GM21825 (cell line): ENCODE measurements at regions not wholly inside any gene's neighbourhood (a gene's known extent, or its start where the extent isn't known, plus 50 kb on each side); places are given as distances from the start of the nearest gene placed in this dataset.

Source experiments
- ATAC-seq: cut with Tn5 transposase; IDR thresholded peaks from one replicate; pipeline ENCODE4 v1.9.1; 2021; ENCODE audit warnings: mild to moderate bottlenecking, moderate library complexity; ENCODE audit not compliant: unreplicated experiment

DNA sequence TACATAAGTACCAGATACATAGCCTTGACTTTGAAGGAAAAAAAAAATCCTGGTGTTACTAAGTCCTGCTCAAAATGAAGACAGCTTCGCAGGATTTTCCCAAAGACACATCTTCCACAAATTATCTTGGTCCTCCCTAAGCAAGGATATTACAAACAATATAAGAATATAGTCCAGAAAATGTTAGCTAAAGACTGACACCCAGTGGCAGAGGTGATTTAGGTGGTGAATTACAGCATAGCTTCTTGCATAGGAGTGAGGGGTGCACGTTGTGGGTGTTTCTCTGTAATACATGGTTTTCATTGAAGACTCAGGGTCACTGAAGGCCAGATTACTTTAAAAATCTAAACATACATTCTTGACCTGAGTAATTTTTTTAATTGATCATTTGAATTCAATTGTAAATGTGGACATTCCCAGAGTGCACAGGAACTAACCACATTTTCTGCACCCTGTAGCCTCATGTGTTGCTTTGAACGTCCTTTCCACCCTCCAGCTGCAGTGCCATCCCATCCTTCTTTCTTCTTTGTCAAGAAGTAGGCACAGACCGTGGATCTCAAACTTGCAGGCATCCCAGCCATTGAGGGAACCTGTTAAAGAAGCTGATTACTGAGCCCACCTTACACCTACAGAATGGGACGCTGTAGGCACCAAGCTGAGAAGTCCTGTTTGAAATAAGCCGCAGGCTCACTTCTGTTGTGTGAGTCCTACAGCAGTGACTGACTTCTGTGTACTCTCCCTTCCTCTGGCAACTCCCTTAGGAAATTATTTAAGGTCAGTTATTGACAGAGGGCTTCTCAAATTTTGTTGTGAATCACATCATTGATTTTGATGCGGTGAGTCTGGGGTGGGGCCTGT is 102.6 kb downstream of the PERP start:
- ATAC-seq, result no peak

DNA sequence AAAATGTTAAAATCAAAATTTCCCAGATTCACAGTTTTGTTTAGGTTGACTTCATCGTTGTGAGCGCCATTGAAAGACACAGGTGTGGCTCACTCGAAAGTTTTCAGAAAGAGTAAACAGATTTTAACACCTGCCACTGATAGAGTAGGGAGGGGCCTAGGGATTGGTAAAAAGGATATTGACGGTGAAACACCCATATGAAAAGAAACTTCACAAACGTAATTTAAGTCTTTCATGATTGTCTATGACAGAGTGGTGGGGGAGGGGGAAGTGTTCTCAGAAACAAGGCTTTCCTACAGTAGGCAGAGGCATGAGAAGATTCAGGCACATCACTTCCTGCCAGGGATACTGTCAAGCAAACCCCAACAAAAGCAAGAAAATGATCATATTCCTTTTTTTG is 101.4 kb downstream of the PERP start:
- no peak for ATAC-seq

DNA sequence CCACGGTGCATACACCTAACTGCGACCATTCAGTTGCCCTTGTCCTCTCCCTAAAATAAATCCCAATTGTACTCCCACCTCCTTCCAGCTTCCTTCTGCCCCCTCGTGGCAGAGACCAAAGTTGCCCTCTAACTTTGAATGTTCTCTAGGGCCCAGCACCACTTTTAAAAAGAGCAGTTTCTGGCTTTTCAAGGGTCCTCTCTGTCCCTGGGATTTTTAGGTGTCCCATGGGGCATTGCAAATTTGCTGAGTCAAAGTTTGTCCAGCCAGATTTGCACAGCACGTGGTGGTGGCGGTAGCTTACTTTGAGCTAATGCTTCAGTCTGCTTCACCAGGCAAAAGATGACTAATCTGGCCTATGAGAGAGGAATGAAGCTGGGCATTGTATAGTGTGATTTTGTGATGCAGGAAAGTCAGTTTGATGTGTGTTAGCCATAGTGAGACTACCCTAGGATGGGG is 100.2 kb downstream of the PERP start:
- no peak for ATAC-seq

DNA sequence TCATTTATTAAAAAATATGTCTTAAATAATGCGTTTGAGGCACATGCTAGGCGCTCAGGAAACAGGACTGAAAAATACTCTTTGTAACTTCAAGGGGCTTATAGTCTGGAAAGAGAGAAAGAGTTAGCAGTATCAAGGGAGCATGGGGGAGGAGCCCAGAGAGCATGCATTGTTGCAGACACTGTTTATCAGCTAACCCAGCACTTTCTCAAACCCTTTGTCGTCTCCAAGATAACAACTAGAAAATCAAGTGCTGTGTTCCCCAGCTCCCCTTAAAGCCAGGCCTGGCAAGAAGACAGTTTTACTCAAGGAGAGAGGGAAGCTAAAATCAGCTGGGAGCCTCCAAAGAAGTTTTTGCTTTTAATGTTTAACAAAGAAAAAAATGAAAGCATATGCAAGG is 98.4 kb downstream of the PERP start:
- no peak for ATAC-seq

DNA sequence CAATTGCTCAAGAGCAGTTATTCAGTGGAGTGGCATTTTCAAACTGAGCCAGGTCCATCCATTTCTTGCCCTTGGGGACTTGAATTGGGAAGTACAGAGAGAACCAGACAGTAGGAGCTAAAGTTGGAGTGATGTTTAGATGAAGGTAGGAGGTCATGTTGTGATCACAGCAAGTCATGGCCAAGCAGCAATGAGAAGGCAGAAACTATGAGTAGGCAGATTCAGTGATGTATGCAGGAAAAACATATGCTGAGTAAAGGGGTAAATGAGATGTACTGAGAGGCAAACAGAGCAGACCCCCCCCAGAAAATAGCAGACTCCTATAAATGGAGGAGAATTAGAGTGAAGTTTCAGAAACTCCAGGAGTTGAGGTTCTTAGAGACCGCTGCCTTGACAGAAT is 95.8 kb downstream of the PERP start:
- no peak for ATAC-seq

DNA sequence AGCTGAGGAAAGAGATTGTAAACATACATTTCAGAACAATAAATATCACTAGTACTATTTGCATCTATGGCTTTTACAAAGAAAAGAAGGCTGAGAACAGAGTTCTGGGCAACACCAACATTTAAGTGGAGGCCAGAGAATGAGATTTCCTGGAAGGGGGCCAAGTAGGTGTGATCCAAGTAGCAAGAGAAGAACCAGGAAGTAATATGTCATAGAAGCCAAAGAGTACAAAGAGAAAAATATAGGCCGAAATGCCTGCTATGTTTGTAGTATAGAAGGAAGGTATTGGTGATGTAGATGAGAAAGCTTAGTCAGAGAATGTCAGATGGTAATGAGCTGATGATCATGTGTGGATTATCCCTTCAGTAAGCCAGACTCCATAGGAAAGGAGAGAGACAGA is 94.5 kb downstream of the PERP start:
- no peak for ATAC-seq

DNA sequence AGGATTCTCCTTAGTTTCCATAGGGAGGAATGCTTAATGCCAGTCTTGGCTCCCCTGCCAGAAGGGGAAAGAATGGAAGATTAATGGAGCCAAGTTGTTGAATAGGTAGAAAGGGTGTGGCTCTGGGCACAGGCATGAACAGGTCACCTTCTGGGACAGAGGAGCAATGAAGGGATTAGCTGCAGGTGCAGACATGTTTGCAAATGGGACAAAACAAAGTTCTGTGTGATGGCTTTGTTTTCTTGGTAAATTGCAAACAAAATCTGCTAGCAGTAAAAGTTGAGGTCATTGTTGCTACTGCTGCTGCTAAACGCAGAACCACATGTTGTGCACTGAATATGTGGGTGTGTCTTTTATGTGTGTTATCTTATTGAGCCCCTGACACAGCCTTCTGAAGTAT is 93.3 kb downstream of the PERP start:
- no peak for ATAC-seq

DNA sequence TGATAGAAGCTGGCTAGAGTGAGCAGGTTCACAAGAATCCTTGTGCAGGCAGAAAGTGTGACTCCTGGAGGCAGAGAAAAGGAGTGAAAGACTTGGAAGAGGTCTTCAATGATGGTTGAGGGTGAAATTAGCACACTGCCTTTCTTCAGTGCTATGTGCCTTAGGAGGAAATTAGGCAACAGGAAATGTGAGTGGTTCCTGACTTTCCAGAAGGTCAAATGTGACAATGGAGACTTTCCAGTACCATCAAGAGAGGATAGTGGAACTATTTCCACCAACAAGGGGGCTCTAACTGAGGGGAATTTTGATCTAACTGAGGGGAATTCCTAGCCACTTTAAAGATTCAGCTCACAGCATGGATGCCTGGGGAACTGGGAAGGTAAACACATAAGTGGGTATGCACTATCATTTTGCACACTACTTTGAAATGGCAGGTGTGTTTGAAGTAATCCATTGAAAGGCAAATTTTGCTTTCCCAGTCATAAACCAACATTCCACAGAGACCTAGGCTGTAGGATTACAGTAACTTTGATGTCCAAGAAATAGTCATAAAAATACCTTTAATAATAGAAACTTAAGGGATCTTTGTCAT is 90.0 kb downstream of the PERP start:
- ATAC-seq, result no peak

DNA sequence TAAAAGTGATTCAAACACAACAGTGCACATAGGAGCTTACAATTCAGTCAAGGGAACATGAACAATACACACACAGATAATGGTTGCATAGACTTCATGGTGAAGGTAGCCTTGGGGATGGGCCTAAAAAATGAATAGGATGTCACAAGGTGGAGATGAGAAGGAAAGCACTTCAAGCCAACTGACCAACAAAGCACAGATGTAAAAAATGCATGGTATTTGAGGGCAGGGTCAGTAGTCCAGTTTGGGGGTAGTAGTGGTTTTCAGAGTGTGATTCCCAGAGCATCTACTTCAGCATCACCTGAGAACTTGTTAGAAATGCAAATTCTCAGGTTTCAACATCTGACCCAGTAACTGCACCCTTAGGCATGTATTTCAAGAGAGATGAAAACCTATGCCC is 88.9 kb downstream of the PERP start:
- ATAC-seq, result no peak

DNA sequence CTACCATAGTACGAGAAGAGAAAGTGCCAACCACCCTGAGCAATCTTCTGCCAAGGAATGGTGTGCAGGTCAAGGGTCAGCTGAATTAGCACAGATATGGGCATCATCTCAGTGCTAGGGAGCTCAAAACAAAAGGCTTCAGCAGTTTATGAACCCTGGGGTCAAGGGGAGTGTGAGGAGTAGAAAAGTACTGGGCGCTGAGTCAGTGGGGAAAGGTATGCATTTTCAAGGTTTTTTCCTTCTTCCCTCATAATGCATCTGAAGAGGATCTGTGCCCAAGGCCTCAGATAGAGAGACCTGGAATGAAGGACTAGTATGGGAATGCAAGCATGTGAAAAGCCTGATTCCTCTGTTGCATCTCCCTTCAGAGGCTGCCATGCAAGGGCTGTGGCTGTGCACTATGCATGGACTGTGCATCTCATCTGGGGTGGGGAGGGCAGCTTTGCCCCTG is 81.7 kb downstream of the PERP start:
- ATAC-seq, result no peak

DNA sequence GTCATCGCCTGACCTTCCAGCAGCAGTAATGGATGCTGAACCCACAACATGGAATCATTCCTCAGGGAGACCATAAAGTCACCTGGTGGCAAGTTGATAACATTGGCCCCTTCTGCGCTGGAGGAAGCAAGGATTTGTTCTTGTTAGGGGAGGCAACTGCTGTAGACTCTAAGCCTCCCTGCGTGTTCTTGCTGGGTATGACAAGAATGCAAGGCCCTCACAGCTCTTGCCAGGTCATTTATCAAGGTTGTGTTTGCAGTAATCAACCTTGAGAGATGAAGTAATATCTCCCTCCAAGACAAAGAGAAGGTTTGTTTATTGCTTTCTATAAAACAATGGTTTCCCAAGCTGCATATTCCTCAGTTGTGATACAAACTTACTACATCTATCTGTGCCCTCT is 80.9 kb downstream of the PERP start:
- no peak for ATAC-seq

DNA sequence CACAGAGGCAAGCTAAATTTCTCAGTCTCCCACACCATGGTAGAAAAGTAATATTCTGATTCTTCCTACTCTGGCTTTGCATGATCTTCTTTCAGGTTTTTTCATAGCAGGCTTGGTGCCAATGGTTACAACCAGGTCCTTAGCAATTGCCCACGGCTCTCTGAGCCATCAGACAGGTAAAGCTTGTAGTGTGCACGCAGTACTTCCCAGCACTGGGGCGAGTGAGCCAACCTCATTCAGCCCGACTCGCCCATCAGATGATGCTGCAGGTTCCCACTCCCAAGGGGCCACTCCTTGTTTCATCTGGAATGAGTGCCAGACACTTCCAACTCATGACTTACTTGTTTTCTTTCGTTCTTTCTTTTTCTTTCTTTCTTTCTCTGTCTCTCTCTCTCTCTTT is 78.3 kb downstream of the PERP start:
- ATAC-seq, result no peak

DNA sequence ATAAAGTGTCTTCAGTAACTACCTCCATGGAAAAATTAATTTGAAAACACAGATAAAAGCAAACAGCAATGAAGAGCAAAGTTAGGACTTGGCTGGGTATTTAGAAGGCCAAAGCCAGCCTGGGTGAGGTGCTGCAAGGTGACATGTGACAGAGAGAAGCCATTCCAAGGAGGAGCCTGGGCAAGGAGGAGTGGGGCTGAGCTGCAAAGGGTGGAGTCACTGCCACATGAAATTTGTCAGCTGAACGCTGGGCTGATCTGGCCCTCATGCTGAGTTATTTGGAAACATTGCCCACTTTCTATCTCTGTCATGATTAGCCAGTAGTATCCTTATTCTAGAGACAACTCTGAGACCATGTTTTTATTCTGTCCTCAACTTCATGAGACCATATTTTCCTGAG is 76.3 kb downstream of the PERP start:
- no peak for ATAC-seq

DNA sequence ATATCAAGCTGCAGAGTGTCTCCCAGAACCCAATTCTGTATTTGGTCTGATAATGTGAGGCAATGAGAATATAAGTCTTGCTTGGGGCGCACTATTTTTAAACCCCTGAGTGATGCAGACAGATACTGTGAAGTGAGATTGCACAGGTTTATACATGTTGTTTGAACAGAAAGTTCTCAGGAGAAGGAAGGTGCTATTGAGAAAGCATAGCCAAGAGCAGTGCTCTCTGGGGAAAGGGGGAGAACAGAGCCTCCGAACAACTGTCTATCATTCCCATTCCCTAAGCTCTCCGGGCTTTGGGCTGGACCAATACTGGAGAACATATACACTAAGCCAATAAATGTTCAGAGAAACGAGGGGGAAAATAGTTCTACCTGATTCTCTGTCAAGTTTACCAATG is 75.8 kb downstream of the PERP start:
- ATAC-seq, result no peak

DNA sequence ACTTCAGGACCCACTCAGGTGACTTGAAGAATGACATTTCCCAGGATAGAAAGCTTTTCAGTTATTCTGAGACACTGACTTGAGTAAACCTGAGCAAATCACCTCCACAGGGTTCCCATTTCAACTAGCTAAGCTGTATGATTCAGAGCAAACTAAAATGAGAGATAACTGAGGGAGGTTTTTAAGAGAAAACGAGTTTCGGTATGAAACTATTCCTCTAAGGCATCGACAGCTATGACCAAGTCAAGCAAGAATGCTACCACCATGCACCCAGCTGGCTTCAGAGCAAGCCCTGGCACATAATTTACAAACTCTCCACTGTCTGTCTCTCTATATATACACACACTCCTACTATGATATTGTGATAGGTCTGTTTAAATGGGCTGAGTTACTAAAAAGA is 75.4 kb downstream of the PERP start:
- ATAC-seq, result no peak

DNA sequence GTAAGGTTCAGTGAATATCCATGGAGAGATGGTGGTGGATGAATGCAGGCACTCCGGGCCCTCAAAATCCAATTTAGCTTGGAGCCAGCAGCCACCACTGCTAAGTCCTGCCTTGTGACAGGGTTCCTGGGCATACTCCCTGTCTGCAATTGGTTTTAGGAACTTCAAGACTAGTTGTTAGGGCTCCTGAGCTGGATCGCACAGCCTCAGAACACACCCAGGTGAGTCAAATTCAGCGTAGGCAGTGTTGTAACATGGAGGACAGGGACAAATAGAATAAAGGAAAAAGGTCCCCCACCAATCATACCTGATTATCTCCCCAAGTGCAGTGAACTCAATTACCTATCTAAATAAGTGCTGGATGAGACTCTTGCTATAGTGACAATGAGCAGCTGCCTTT is 74.6 kb downstream of the PERP start:
- ATAC-seq, result no peak

DNA sequence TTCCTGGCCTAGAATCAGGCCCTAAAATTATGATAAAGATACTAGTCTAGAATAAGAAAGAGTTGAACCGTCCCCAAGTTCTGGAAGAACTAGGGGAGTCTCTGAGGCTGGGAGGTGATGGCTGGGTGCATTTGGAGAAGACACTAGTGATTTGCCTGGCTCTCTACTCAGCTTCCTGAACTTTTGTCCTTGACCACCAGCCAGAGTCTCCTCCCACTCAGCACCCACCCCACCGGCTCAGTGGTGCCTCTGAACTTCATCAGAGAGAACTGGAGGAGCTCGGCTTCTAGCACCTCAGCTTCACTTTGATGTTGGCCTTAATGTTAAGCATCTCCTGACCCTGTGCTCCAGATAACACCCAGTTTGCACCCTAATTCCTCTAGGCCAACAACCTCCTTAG is 73.0 kb downstream of the PERP start:
- ATAC-seq, result no peak

DNA sequence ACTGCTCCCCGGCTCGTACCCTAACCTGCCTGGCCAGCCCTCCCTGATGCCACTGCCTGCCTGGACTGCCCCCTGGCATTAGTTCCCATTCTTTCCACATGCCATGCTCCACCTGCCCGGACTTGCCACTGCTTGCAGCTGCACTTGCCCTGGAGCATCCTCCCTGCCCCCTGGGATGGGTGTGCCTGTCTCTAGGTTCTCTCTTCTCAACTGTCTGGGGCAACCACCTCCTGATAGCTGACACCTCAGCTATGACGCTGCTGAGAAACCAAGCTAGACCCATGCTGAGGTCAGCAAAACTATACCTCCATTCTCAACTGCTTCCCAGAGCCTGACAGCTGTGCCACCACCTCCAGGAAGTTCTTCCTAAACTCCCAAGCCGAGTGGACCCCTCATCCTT is 72.1 kb downstream of the PERP start:
- no peak for ATAC-seq

DNA sequence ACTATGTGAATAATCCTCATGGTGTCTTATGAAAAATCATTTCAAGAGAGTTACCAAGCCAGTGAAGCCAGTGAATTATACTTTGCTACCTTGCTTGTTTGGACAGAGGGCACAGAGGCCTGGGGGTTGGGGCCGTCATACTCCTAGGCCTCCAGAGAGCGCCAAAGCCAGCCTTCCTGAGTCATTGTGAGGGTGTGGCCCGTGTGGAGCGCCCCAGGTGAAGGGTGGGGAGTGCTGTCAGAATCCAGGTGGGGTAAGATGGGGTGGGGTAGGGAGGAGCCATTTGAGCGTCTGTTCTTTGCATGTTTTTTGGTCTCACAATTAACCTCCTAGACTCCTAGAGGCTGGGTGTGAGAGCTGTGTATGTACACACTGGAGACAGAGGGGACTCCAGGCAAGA is 71.1 kb downstream of the PERP start:
- no peak for ATAC-seq

DNA sequence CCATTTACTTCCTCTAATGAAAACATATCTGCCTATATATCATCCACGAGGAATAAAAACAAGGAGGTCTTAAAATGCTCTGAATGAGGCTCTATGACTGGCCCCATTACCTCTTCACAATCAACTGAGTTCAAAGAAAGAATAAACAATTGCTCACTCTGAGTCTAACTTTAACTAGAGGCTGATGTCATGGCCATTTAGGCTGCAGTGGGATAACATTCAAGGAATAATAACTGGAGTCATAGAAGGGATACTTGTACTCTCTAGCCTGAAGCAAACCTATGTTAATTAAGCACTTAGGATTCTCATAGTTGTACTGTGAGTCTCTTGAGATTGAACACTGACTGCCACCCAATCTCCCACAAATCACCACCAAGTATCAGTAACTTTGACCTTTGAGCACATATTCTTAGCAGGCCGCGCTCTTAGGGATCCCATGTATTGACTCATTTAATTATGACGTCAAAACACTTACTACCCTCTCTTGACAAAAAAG is 70.2 kb downstream of the PERP start:
- no peak for ATAC-seq

DNA sequence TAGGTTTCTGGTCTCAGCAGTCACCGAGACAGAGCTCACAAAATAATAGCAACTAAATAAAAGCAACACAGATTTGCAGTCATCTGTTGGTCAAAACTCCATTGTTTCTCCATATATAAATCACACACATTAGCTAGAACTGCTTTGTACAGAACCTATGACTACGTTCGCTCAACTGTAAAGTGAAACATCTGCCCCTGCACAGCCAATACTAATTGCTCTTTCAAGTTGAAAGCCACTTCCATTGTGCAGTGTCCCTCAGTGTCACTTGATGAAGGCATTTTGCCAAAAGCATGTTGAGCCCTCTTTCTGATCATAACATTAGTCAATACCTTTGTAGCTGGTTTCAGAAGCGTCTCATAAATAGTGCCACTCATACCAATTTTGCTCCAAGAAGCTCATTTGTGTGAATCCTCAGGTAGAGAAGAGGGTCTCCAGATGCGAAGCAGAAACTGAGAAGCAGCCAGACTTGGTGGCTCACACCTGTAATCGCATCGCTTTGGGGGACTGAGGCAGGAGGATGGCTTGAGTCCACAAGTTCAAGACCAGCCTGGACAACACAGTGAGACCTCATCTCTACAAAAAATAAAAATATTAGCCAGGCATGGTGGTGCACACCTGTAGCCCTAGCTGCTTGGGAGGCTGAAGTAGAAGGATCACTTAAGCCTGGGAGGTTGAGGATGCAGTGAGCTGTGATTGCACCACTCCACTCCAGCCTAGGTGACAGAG is 68.9 kb downstream of the PERP start:
- no peak for ATAC-seq
